K562 (cell line): ENCODE measurements at regions not wholly inside any gene's neighbourhood (a gene's known extent, or its start where the extent isn't known, plus 50 kb on each side); places are given as distances from the start of the nearest gene placed in this dataset.

Experiments
- HDAC6 ChIP-seq: IDR thresholded peaks from 2 replicates; pipeline ENCODE4 v1.6.1; 2012; ENCODE audit warnings: low read depth, mild to moderate bottlenecking, control low read depth, inconsistent platforms, low read length, moderate library complexity
- HDAC8 ChIP-seq: fragments of 450-650 bp; IDR thresholded peaks from 2 replicates; pipeline ENCODE4 v1.6.1; 2016; ENCODE audit warnings: mild to moderate bottlenecking, missing genetic modification characterization, moderate library complexity, missing compliant biosample characterization
- NFE2 ChIP-seq: IDR thresholded peaks from 2 replicates; pipeline ENCODE4 v1.6.1; 2014; ENCODE audit warnings: antibody characterized with exemption, low read depth
- POLR2AphosphoS2 ChIP-seq: IDR thresholded peaks from 2 replicates; pipeline ENCODE4 v1.6.1; 2012; ENCODE audit warnings: low read length, improper control_type of control experiment
- RAD21 ChIP-seq, 2 experiments: fragments of 250-450 bp in 1 of 2; fragments of 450-650 bp in 1 of 2; sonication (Bioruptor Pico) in 1 of 2; formaldehyde crosslinking in 1 of 2; IDR thresholded peaks in 1 of 2; conservative IDR thresholded peaks in 1 of 2; 2 replicates each; pipeline versions ENCODE4 v1.4.0 to v1.8.0; 2020 to 2022; ENCODE audit warnings: mild to moderate bottlenecking in 2 of 2, moderate library complexity in 1 of 2
- ZNF174 ChIP-seq: fragments of 250-450 bp; sonication (Bioruptor Pico); IDR thresholded peaks from 2 replicates; pipeline ENCODE4 v1.4.0; 2020; ENCODE audit warnings: mild to moderate bottlenecking
- ZNF24 ChIP-seq: fragments of 450-650 bp; IDR thresholded peaks from 2 replicates; pipeline ENCODE4 v1.6.1; 2016
- TF ChIP-seq, protein P1 (sequence below): fragments of 450-650 bp; IDR thresholded peaks from 2 replicates; pipeline ENCODE4 v1.6.1; 2017; ENCODE audit warnings: antibody characterized with exemption, mild to moderate bottlenecking
- TF ChIP-seq, protein P2 (sequence below), 3 experiments: IDR thresholded peaks in 2 of 3; conservative IDR thresholded peaks in 1 of 3; 2 replicates each; pipeline ENCODE4 v1.5.1; 2011 to 2012; ENCODE audit warnings: low read length in 3 of 3, mild to moderate bottlenecking in 3 of 3, control low read depth in 2 of 3, improper control_type of control experiment in 1 of 3, inconsistent platforms in 1 of 3, low read depth in 1 of 3, mixed read lengths in 1 of 3, moderate library complexity in 1 of 3; ENCODE audit not compliant: insufficient read depth in 2 of 3
- TF ChIP-seq, protein P3 (sequence below): fragments of 450-650 bp; IDR thresholded peaks from one replicate; pipeline ENCODE4 v1.6.1; 2018; ENCODE audit warnings: mild to moderate bottlenecking, moderate library complexity; ENCODE audit not compliant: partially characterized antibody

DNA sequence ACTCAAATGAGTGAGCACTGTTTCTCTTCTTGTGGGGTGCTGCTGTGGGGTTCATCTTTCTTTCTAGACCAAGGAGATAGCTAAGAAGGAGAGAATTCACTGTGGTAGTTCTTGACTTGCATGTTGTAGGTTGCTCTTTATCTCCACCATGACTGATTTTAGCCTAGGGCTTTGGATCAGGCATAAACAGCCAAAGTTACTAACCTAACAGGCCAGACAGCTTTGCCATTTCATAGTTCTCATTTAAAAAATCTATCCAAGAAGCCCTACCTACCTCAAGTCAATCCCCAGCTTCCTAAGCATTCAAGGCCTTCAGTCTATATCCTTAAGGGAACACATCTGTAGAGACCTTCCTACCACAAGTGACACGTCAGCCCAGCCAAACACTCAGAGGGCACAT lies 107.9 kb upstream of the CARMIL1 start:
- TF ChIP-seq, protein P1, sequence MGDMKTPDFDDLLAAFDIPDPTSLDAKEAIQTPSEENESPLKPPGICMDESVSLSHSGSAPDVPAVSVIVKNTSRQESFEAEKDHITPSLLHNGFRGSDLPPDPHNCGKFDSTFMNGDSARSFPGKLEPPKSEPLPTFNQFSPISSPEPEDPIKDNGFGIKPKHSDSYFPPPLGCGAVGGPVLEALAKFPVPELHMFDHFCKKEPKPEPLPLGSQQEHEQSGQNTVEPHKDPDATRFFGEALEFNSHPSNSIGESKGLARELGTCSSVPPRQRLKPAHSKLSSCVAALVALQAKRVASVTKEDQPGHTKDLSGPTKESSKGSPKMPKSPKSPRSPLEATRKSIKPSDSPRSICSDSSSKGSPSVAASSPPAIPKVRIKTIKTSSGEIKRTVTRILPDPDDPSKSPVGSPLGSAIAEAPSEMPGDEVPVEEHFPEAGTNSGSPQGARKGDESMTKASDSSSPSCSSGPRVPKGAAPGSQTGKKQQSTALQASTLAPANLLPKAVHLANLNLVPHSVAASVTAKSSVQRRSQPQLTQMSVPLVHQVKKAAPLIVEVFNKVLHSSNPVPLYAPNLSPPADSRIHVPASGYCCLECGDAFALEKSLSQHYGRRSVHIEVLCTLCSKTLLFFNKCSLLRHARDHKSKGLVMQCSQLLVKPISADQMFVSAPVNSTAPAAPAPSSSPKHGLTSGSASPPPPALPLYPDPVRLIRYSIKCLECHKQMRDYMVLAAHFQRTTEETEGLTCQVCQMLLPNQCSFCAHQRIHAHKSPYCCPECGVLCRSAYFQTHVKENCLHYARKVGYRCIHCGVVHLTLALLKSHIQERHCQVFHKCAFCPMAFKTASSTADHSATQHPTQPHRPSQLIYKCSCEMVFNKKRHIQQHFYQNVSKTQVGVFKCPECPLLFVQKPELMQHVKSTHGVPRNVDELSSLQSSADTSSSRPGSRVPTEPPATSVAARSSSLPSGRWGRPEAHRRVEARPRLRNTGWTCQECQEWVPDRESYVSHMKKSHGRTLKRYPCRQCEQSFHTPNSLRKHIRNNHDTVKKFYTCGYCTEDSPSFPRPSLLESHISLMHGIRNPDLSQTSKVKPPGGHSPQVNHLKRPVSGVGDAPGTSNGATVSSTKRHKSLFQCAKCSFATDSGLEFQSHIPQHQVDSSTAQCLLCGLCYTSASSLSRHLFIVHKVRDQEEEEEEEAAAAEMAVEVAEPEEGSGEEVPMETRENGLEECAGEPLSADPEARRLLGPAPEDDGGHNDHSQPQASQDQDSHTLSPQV: no peak
- TF ChIP-seq, protein P2, sequence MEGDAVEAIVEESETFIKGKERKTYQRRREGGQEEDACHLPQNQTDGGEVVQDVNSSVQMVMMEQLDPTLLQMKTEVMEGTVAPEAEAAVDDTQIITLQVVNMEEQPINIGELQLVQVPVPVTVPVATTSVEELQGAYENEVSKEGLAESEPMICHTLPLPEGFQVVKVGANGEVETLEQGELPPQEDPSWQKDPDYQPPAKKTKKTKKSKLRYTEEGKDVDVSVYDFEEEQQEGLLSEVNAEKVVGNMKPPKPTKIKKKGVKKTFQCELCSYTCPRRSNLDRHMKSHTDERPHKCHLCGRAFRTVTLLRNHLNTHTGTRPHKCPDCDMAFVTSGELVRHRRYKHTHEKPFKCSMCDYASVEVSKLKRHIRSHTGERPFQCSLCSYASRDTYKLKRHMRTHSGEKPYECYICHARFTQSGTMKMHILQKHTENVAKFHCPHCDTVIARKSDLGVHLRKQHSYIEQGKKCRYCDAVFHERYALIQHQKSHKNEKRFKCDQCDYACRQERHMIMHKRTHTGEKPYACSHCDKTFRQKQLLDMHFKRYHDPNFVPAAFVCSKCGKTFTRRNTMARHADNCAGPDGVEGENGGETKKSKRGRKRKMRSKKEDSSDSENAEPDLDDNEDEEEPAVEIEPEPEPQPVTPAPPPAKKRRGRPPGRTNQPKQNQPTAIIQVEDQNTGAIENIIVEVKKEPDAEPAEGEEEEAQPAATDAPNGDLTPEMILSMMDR (IDR thresholded peaks at IDR 0.05 in 2 of 3, conservative IDR thresholded peaks at IDR 0.05 in 1 of 3; ENCODE audit: insufficient read depth in 2 of 3, low read depth in 1 of 3, low read length in 3 of 3): no peak
- TF ChIP-seq ZNF174 (CRISPR knock-in tag) (no peak), HDAC6 (no peak), NFE2 (no peak), POLR2AphosphoS2 (no peak), HDAC8 (tag) (no peak), ZNF24 (no peak), RAD21 (CRISPR knock-in tag; conservative IDR thresholded peaks at IDR 0.05 in 1 of 2, IDR thresholded peaks at IDR 0.05 in 1 of 2) (no peak)
- TF ChIP-seq, protein P3, sequence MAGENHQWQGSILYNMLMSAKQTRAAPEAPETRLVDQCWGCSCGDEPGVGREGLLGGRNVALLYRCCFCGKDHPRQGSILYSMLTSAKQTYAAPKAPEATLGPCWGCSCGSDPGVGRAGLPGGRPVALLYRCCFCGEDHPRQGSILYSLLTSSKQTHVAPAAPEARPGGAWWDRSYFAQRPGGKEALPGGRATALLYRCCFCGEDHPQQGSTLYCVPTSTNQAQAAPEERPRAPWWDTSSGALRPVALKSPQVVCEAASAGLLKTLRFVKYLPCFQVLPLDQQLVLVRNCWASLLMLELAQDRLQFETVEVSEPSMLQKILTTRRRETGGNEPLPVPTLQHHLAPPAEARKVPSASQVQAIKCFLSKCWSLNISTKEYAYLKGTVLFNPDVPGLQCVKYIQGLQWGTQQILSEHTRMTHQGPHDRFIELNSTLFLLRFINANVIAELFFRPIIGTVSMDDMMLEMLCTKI: no peak
